HG02973 (cell line): ENCODE measurements at regions not wholly inside any gene's neighbourhood (a gene's known extent, or its start where the extent isn't known, plus 50 kb on each side); places are given as distances from the start of the nearest gene placed in this dataset.

Experiments
- ATAC-seq: cut with Tn5 transposase; IDR thresholded peaks from one replicate; pipeline ENCODE4 v1.9.1; 2021; ENCODE audit warnings: moderate library complexity; ENCODE audit not compliant: unreplicated experiment

DNA sequence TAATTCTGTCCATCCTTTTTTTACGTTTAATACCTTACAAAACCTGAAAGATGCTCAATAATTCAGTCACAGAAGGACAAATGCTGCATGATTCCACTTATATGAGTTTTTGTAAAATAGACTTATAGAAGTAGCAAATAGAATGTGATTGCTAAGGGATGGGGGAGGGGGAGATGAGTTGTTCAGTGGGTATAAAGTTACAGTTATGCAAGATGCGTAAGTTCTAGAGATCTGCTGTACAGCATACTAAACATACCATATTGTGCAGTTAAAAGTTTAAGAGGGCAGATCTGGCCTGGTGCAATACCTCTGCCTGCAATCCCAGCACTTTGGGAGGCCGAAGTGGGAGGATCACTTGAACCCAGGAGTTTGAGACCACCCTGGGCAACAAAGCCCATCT is 78.8 kb downstream of the TET3 start:
- ATAC-seq, result no peak

DNA sequence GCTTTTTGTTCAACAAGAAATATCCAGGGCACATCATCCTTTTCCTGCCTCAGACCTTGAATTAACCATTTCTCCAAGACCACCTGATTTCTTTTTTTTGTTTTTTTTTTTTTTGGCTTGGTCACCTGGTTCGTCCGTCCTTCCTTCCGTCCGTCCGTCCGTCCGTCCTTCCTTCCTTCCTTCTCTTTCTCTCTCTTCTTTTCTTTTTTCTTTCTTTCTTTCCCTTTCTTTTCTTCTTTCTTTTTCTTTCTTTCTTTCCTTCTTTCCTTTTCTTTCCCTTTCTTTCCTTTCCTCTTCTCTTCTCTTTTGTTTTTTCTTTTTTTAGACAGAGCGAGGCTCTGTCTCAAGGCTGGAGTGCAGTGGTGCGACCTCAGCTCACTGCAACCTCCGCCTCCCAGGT is 80.7 kb downstream of the TET3 start:
- ATAC-seq, result no peak

GRCh38 chr2:74066491-74067203 is 81.1 kb downstream of the BOLA3 start:
- ATAC-seq, result no peak

DNA sequence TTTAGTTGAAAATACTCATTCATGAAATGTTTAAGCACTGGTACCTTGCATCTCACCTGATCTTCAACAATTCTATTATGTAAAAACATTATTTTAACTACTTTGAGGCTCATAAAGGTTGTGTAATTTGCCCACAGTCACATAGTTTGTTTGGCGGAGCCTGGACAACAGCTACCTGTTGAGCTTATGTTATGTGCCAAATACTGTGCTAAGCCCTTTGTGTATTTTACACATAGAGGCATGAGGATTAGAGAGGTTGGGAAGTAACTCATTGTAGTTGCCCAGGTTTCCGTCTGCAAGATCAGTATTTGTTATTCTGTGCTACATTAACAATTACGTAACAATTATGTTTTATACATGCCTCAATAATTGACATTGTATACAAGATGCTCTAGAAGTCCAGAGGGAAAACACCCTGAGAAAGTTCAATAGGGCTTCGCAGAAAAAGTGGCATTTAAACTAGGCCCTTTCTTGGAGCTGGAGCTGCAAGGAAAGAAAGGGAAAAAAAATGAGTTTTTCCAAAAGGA is 80.4 kb downstream of the BOLA3 start:
- no peak for ATAC-seq

- no peak for ATAC-seq
Measured at GRCh38 chr2:74070991-74071390, 76.7 kb downstream of the BOLA3 start.

- no peak for ATAC-seq
Measured at GRCh38 chr2:74071426-74071825, 76.3 kb downstream of the BOLA3 start.

GRCh38 chr2:74072565-74072964 is 75.1 kb downstream of the BOLA3 start:
- no peak for ATAC-seq

DNA sequence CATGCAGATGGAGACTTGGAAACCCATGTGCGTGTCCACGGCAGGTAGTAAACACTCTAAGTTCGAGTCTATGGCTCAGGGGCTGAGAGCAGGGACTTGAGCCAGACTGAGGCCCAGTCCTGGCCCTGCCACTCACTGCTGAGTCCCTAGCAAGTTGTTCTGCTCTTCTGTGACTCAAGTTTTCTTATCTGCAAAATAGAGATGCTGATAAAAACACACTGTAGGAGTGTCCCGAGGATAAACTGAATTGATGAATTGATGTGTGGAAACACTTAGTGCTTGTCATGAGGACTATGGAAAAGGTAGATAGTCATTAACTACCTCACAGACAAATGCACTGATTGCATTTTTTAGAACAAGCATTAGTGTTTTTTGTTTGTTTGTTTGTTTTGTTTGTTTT is 73.2 kb downstream of the BOLA3 start:
- no peak for ATAC-seq

GRCh38 chr2:74076074-74076470 is 71.6 kb downstream of the BOLA3 start:
- no peak for ATAC-seq

DNA sequence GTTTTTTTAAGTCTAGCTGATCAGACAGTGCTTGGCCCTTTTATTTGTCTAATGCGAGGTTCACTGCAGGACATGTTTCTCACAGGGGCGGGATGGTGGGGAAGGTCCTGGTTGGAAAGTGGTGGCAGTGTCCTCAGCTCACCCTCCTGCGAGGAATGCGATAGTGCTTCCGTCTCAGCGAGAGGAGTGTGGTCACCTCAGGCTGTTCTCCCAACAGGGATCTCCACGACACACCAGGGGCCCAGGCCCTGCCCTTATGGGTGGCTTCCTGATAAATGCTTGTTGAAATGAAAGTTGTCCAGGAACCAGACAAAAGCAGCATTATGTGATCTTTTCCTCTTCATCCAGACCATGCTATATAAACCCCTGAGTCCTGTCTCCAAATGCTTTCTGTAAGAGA is 70.1 kb downstream of the BOLA3 start:
- no peak for ATAC-seq

DNA sequence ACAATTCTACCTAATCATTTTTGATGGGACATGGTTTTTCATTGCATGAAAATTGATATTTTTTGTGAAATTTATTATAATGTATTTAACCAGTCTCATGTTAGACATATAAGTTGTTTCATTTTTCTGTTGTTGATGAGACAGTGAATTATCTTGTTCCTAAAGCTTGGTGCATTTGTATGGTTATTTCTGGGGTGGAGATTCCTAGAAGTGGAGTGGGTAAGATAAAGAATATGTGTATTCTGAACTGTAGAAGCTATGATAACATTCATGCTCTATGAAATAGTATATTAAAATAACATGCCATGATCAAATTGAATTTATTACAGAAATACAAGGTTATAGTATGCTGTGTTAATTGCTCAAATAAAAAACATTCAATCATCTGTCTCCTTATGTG is 69.2 kb downstream of the BOLA3 start:
- ATAC-seq, result no peak

GRCh38 chr2:74079522-74080341 is 68.0 kb downstream of the BOLA3 start:
- peak; percentile 83 for ATAC-seq

GRCh38 chr2:74080346-74080745 is 67.4 kb downstream of the BOLA3 start:
- ATAC-seq, result peak; percentile 10

DNA sequence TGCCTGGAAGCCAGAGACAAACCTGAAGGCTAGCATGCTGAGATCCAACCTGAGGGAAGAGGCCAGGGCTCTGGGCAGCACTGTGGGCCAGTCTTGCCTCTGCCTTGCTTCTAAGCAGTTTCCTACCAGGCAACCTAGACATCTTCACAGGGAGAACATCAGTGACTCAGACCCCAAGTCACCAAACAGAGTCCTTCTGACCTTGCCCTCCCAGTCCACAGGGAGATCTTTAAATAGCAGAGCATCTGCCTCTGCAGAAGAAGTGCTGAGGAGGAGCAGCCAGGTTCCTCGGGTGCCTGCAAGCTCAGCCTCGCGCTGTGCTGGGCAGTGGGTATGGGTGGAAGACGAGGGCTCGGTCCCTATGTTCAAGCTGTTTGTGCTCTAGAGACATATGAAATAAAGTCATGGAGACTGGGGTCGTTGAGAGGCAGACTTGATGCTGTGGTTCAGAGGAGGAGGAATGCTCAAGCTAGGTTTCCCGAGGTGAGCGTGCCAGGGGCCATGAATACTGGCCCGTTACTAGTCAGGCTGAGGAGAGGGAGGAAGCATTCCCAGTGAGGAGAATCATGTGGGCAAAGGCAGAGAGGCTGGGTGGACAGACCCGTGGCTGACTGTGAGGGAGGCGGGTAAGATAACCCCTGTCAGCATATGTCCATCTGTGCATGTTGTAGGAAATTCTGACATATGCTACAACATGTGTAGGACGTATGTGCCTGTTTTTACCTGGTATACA is 66.5 kb downstream of the BOLA3 start:
- ATAC-seq, result no peak

- ATAC-seq, result no peak
Measured at GRCh38 chr2:74081763-74082110, 66.0 kb downstream of the BOLA3 start.

DNA sequence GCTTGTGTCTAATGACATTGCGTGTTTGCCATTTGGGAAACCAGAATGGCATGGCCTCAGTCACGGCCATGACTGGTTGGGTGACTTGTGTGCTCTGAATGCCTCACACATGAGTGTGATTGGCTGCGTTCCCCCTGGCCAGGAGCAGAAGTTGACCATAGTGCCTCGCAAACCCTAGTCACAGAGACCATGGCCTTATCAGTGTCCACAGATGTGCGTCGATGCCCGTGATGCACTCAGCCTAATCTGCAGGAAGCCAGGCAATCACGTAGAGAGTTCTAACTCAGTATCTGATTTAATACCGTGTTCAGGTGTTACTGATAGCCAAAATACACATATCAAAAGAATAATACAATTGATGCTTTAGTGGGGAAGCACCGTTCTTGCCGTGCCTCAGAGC is 64.0 kb downstream of the BOLA3 start:
- ATAC-seq, result no peak
